DND-41 (cell line): ENCODE measurements at regions not wholly inside any gene's neighbourhood (a gene's known extent, or its start where the extent isn't known, plus 50 kb on each side); places are given as distances from the start of the nearest gene placed in this dataset.

Experiments
- ATAC-seq: fragments of 200-7000 bp; cut with Tn5 transposase; 3 replicates; pipeline ENCODE4 v1.9.1; 2021; ENCODE audit warnings: low read depth; ENCODE audit not compliant: insufficient read depth
- DNase-seq: peaks from one replicate; pipeline ENCODE4 v3.0.0-alpha.2; 2020
- H2AFZ ChIP-seq: 2 replicates; pipeline ENCODE4 v1.6.0; 2012; ENCODE audit warnings: low read depth, low read length
- H3K27ac ChIP-seq: 2 replicates; pipeline ENCODE4 v1.5.1; 2012; ENCODE audit warnings: low read length, inconsistent platforms
- H3K27me3 ChIP-seq: fragments of 200-600 bp; sonication (generic); 2 replicates; pipeline ENCODE4 v1.6.0; 2012; ENCODE audit warnings: low read length, mild to moderate bottlenecking, inconsistent platforms; ENCODE audit not compliant: insufficient read depth, poor library complexity
- H3K36me3 ChIP-seq: 2 replicates; pipeline ENCODE4 v1.5.1; 2012; ENCODE audit warnings: low read length, inconsistent platforms; ENCODE audit not compliant: insufficient read depth
- H3K4me1 ChIP-seq: 2 replicates; pipeline ENCODE4 v1.5.1; 2012; ENCODE audit warnings: mild to moderate bottlenecking, low read length; ENCODE audit not compliant: insufficient read depth
- H3K4me2 ChIP-seq: 2 replicates; pipeline ENCODE4 v1.6.0; 2012; ENCODE audit warnings: mild to moderate bottlenecking, moderate library complexity, low read length, inconsistent platforms; ENCODE audit not compliant: insufficient read depth
- H3K4me3 ChIP-seq, 2 experiments: fragments of 200-600 bp in 1 of 2; shearing (Covaris generic) in 1 of 2; 2 replicates each; pipeline ENCODE4 v1.5.1; 2012 to 2016; ENCODE audit warnings: inconsistent platforms in 2 of 2, low read length in 2 of 2, mild to moderate bottlenecking in 2 of 2, low read depth in 1 of 2, moderate library complexity in 1 of 2
- H3K79me2 ChIP-seq: 2 replicates; pipeline ENCODE4 v1.6.0; 2012; ENCODE audit warnings: low read length, inconsistent platforms; ENCODE audit not compliant: insufficient read depth
- H3K9ac ChIP-seq: 2 replicates; pipeline ENCODE4 v1.6.0; 2012; ENCODE audit warnings: low read depth, mild to moderate bottlenecking, inconsistent platforms, low read length, moderate library complexity
- H3K9me3 ChIP-seq: 2 replicates; pipeline ENCODE4 v1.5.1; 2012; ENCODE audit warnings: low read length, moderate library complexity, mild to moderate bottlenecking, inconsistent platforms; ENCODE audit not compliant: insufficient read depth, severe bottlenecking
- H4K20me1 ChIP-seq: 2 replicates; pipeline ENCODE4 v1.6.0; 2012; ENCODE audit warnings: low read length; ENCODE audit not compliant: insufficient read depth
- EZH2 ChIP-seq: IDR thresholded peaks from 3 replicates; pipeline ENCODE4 v1.6.1; 2012; ENCODE audit warnings: borderline replicate concordance, low read depth, mild to moderate bottlenecking, moderate library complexity, low read length, inconsistent platforms; ENCODE audit not compliant: severe bottlenecking
- TF ChIP-seq, protein P1 (sequence below): IDR thresholded peaks from 2 replicates; pipeline ENCODE4 v1.5.1; 2012; ENCODE audit warnings: borderline replicate concordance, low read length, moderate library complexity, mild to moderate bottlenecking; ENCODE audit not compliant: poor library complexity, severe bottlenecking; ENCODE audit errors: extremely low read depth

DNA sequence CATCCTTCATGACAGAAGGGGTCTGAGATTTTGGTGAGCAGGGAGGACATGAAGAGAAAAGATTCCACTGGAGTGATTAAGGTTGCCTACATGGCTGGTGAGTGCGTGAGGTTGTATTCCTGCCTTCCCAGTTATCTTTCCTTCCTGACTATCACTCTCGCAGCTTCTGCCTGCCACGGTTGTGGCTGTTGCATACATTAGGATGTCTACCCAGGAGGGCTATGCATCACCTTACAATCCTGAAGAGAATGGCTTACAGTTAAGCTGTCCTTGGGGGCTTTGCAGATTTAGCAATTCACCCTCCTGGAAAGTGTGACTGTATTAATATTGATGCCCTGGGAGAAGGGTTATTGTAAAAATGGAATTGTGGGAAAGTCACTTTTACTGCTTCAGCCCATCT lies 571.0 kb downstream of the TSN start:
- H3K4me1 ChIP-seq, result no peaks in the 10 kb centered on the region
- H3K27me3 ChIP-seq, result no peaks in the 10 kb centered on the region
- H3K4me3 ChIP-seq, result no peak overlapping the region
- no peak overlapping the region for H3K4me2 ChIP-seq
- H3K36me3 ChIP-seq, result no peaks in the 10 kb centered on the region
- ATAC-seq (no peak), DNase-seq (no peak)
- H2AFZ ChIP-seq, result no peak overlapping the region
- no peaks in the 10 kb centered on the region for H4K20me1 ChIP-seq
- no peak overlapping the region for H3K9ac ChIP-seq
- no peaks in the 10 kb centered on the region for H3K9me3 ChIP-seq
- TF ChIP-seq EZH2, result no peak
- TF ChIP-seq, protein P1, sequence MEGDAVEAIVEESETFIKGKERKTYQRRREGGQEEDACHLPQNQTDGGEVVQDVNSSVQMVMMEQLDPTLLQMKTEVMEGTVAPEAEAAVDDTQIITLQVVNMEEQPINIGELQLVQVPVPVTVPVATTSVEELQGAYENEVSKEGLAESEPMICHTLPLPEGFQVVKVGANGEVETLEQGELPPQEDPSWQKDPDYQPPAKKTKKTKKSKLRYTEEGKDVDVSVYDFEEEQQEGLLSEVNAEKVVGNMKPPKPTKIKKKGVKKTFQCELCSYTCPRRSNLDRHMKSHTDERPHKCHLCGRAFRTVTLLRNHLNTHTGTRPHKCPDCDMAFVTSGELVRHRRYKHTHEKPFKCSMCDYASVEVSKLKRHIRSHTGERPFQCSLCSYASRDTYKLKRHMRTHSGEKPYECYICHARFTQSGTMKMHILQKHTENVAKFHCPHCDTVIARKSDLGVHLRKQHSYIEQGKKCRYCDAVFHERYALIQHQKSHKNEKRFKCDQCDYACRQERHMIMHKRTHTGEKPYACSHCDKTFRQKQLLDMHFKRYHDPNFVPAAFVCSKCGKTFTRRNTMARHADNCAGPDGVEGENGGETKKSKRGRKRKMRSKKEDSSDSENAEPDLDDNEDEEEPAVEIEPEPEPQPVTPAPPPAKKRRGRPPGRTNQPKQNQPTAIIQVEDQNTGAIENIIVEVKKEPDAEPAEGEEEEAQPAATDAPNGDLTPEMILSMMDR, result no peak
- no peaks in the 10 kb centered on the region for H3K79me2 ChIP-seq
- H3K27ac ChIP-seq, result no peak overlapping the region

DNA sequence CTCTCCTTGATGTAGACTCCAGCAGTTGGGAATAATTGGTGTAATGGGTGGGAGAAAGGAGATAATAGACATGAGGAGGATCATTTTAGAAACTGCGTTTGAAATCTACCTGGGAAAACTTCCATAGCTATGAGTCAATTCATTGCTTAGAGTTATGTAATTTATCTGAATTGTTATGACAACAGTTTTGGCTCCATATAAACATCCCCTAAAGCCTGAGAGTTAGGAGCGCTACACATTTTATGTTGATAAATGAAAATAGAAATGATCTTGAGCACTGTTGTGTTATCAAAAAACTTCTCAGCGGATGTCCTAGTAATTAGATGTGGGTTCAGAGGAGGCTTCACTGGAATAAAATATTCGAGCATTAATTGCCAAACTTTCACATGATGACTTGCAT lies 573.4 kb downstream of the TSN start:
- H3K9me3 ChIP-seq, result no peaks in the 10 kb centered on the region
- no peak for DNase-seq
- H4K20me1 ChIP-seq, result no peaks in the 10 kb centered on the region
- no peaks in the 10 kb centered on the region for H3K27me3 ChIP-seq
- ATAC-seq, result no peak
- no peak overlapping the region for H3K4me2 ChIP-seq
- H3K79me2 ChIP-seq, result no peaks in the 10 kb centered on the region
- H3K27ac ChIP-seq, result no peak overlapping the region
- no peak overlapping the region for H2AFZ ChIP-seq
- no peak overlapping the region for H3K4me3 ChIP-seq
- TF ChIP-seq, protein P1, result no peak
- TF ChIP-seq EZH2, result no peak
- no peaks in the 10 kb centered on the region for H3K36me3 ChIP-seq
- H3K4me1 ChIP-seq, result no peaks in the 10 kb centered on the region
- no peak overlapping the region for H3K9ac ChIP-seq

DNA sequence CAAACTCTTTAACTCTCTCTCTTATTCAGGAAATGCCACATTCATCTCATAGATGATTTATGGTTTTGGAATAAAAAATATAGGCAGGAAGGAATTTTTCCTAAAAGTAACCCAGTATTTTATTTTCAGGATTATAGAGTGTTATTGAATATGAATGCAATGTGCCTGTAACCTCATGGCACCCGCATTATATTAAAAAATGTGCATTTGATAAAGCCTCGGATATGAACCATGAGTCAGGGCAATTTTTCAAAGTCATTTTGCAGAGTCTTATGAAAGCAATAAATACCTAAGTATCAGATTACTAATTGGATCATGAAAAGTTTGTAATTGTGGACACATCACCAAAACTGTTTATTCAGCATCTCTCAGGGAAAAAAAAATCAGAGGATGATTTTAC lies 573.8 kb downstream of the TSN start:
- Histone ChIP-seq H3K4me3 (no peak overlapping the region), H3K79me2 (no peaks in the 10 kb centered on the region), H3K27me3 (peaks cover 3% of the 10 kb centered on the region), H2AFZ (no peak overlapping the region), H3K36me3 (no peaks in the 10 kb centered on the region), H3K4me2 (no peak overlapping the region), H3K27ac (no peak overlapping the region), H3K9me3 (no peaks in the 10 kb centered on the region), H3K4me1 (no peaks in the 10 kb centered on the region), H4K20me1 (no peaks in the 10 kb centered on the region), H3K9ac (no peak overlapping the region)
- TF ChIP-seq, protein P1, result no peak
- TF ChIP-seq EZH2, result no peak
- no peak for ATAC-seq
- DNase-seq, result no peak

DNA sequence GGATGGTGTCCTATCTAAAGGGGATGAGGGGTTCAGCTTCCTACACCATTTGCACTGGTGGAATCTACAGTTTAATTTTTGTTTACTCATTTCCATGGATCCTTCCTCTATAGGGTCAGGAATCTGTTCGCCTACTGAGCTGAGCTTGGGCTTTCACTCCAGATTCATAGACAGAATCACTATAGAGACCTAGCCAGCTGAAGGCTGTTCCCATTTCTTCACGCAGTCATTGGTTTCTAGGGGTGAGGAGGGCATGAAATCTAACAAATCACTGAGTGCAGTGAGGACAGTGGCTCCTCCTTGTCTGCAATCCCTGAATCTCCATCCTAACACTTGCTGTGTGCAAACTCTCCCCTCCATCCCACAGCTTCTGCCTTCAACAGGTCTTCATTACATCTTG lies 578.5 kb downstream of the TSN start:
- H3K9ac ChIP-seq, result no peak overlapping the region
- DNase-seq, result no peak
- H3K4me2 ChIP-seq, result no peak overlapping the region
- no peak overlapping the region for H3K4me3 ChIP-seq
- no peaks in the 10 kb centered on the region for H3K36me3 ChIP-seq
- H3K27me3 ChIP-seq, result peaks cover 7% of the 10 kb centered on the region
- H3K27ac ChIP-seq, result no peak overlapping the region
- no peaks in the 10 kb centered on the region for H3K4me1 ChIP-seq
- H3K79me2 ChIP-seq, result no peaks in the 10 kb centered on the region
- H3K9me3 ChIP-seq, result no peaks in the 10 kb centered on the region
- no peak for ATAC-seq
- no peaks in the 10 kb centered on the region for H4K20me1 ChIP-seq
- no peak overlapping the region for H2AFZ ChIP-seq
- TF ChIP-seq EZH2, result no peak
- TF ChIP-seq, protein P1, result no peak
